ENCODE measurements at regions not wholly inside any gene's neighbourhood (a gene's known extent, or its start where the extent isn't known, plus 50 kb on each side); places are given as distances from the start of the nearest gene placed in this dataset.

- TF ChIP-seq, protein P1, sequence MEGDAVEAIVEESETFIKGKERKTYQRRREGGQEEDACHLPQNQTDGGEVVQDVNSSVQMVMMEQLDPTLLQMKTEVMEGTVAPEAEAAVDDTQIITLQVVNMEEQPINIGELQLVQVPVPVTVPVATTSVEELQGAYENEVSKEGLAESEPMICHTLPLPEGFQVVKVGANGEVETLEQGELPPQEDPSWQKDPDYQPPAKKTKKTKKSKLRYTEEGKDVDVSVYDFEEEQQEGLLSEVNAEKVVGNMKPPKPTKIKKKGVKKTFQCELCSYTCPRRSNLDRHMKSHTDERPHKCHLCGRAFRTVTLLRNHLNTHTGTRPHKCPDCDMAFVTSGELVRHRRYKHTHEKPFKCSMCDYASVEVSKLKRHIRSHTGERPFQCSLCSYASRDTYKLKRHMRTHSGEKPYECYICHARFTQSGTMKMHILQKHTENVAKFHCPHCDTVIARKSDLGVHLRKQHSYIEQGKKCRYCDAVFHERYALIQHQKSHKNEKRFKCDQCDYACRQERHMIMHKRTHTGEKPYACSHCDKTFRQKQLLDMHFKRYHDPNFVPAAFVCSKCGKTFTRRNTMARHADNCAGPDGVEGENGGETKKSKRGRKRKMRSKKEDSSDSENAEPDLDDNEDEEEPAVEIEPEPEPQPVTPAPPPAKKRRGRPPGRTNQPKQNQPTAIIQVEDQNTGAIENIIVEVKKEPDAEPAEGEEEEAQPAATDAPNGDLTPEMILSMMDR (IDR thresholded peaks at IDR 0.05; ENCODE audit: poor library complexity, severe bottlenecking) = no peak
These were observed 768.5 kb downstream of the TRIB2 start for GRCh38 chr2:13485256-13485655.

DNA sequence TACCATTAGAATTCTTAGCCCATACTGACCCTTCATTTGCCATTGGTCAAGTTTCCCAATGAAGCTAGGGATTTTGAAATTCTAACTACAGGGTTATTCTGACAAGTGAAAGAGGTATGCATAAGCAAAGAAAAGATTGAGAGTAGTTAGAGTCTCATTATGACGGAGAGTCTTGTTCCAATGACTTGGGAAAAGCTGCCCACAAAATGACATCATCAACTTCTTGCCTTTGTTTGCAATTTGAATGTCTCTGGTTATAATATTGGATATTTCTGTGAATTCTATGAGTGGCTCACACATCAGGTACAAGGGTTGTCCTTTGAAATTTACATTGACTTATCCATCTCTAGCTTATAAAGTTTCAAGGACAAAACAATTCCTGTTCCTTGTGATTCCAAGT lies 772.2 kb downstream of the TRIB2 start:
- Histone ChIP-seq H3K36me3 (ENCODE audit: low read depth) (no peaks in the 10 kb centered on the region), H3K4me1 (ENCODE audit: insufficient read depth, poor library complexity, severe bottlenecking) (no peaks in the 10 kb centered on the region), H3K4me3 (ENCODE audit: severe bottlenecking) (no peak overlapping the region), H3K27me3 (ENCODE audit: insufficient read depth, poor library complexity, severe bottlenecking) (no peaks in the 10 kb centered on the region), H3K27ac (ENCODE audit: poor library complexity, severe bottlenecking) (no peak overlapping the region), H3K9me3 (ENCODE audit: severe bottlenecking) (peaks cover 2% of the 10 kb centered on the region)
- no peak for DNase-seq (ENCODE audit: low spot score)
- no peak for ATAC-seq (ENCODE audit: low read depth)
- TF ChIP-seq, protein P1 (IDR thresholded peaks at IDR 0.05; ENCODE audit: poor library complexity, severe bottlenecking) = no peak

More at GRCh38 chr2:13485256-13485655, 768.5 kb downstream of the TRIB2 start:
- H3K36me3 ChIP-seq (ENCODE audit: low read depth) = no peaks in the 10 kb centered on the region
- ATAC-seq (ENCODE audit: low read depth) (no peak), DNase-seq (ENCODE audit: low spot score) (no peak)
- no peak overlapping the region for H3K4me3 ChIP-seq (ENCODE audit: severe bottlenecking)
- H3K27me3 ChIP-seq (ENCODE audit: insufficient read depth, poor library complexity, severe bottlenecking) = no peaks in the 10 kb centered on the region
- H3K9me3 ChIP-seq (ENCODE audit: severe bottlenecking) = peaks cover 2% of the 10 kb centered on the region
- H3K4me1 ChIP-seq (ENCODE audit: insufficient read depth, poor library complexity, severe bottlenecking) = no peaks in the 10 kb centered on the region
- no peak overlapping the region for H3K27ac ChIP-seq (ENCODE audit: poor library complexity, severe bottlenecking)

DNA sequence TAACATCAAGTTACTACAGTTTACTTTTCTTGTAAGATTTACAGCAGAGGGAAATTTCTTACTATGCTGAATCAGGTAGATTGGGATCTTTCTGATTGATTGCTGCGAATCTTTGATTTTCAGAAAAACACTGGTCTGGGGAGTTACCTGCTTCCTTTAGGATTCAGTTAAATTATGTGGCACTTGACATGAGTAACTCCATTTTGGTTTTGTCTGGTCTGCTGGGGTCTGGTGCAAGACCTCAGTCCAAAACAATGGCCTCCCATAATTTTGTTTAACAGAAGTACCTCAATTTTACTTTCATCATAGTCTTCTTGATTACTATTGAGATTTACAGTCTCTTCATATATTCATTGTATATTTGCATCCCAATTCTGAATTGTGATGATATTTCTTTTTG lies 775.5 kb downstream of the TRIB2 start:
- Histone ChIP-seq H3K4me1 (ENCODE audit: insufficient read depth, poor library complexity, severe bottlenecking) (no peaks in the 10 kb centered on the region), H3K27me3 (ENCODE audit: insufficient read depth, poor library complexity, severe bottlenecking) (no peaks in the 10 kb centered on the region), H3K27ac (ENCODE audit: poor library complexity, severe bottlenecking) (no peak overlapping the region), H3K36me3 (ENCODE audit: low read depth) (no peaks in the 10 kb centered on the region), H3K4me3 (ENCODE audit: severe bottlenecking) (no peak overlapping the region), H3K9me3 (ENCODE audit: severe bottlenecking) (no peaks in the 10 kb centered on the region)
- TF ChIP-seq, protein P1 (IDR thresholded peaks at IDR 0.05; ENCODE audit: poor library complexity, severe bottlenecking) = no peak
- no peak for ATAC-seq (ENCODE audit: low read depth)
- DNase-seq (ENCODE audit: low spot score) = no peak

GRCh38 chr2:13495051-13495450 lies 778.3 kb downstream of the TRIB2 start:
- no peak overlapping the region for H3K4me3 ChIP-seq (ENCODE audit: severe bottlenecking)
- no peaks in the 10 kb centered on the region for H3K27me3 ChIP-seq (ENCODE audit: insufficient read depth, poor library complexity, severe bottlenecking)

DNA sequence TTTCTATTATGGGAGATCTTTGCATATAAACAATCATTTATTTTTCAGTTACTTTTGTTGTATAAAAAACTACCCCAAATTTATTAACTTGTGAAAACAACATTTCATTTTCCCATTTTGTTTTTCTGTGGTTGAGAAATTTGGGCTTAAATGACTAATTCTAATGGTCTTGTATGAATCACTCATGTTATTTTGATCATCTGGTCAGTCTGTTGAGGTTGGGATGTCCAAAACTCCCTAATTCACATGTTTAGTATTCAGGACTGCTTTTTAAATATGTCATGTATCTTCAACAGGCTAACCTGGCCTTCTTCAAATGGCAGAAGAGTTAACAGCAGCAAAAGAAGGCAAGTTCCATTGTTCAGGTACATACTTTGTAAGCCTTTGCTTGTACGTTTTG lies 788.1 kb downstream of the TRIB2 start:
- DNase-seq (ENCODE audit: low spot score) = no peak
- H3K4me3 ChIP-seq (ENCODE audit: severe bottlenecking) = no peak overlapping the region
- H3K27ac ChIP-seq (ENCODE audit: poor library complexity, severe bottlenecking) = no peak overlapping the region
- no peaks in the 10 kb centered on the region for H3K36me3 ChIP-seq (ENCODE audit: low read depth)
- TF ChIP-seq, protein P1 (IDR thresholded peaks at IDR 0.05; ENCODE audit: poor library complexity, severe bottlenecking) = no peak
- no peaks in the 10 kb centered on the region for H3K4me1 ChIP-seq (ENCODE audit: insufficient read depth, poor library complexity, severe bottlenecking)
- no peaks in the 10 kb centered on the region for H3K9me3 ChIP-seq (ENCODE audit: severe bottlenecking)
- H3K27me3 ChIP-seq (ENCODE audit: insufficient read depth, poor library complexity, severe bottlenecking) = no peaks in the 10 kb centered on the region
- ATAC-seq (ENCODE audit: low read depth) = no peak

More at GRCh38 chr2:13495051-13495450, 778.3 kb downstream of the TRIB2 start:
- H3K27ac ChIP-seq (ENCODE audit: poor library complexity, severe bottlenecking) = no peak overlapping the region
- DNase-seq (ENCODE audit: low spot score) (no peak), ATAC-seq (ENCODE audit: low read depth) (no peak)
- no peaks in the 10 kb centered on the region for H3K36me3 ChIP-seq (ENCODE audit: low read depth)
- H3K9me3 ChIP-seq (ENCODE audit: severe bottlenecking) = no peaks in the 10 kb centered on the region
- TF ChIP-seq, protein P1 (IDR thresholded peaks at IDR 0.05; ENCODE audit: poor library complexity, severe bottlenecking) = no peak
- no peaks in the 10 kb centered on the region for H3K4me1 ChIP-seq (ENCODE audit: insufficient read depth, poor library complexity, severe bottlenecking)

Measured in RWPE2 (cell line).